Endothelial cell of umbilical vein (primary cell): ENCODE measurements at regions not wholly inside any gene's neighbourhood (a gene's known extent, or its start where the extent isn't known, plus 50 kb on each side); places are given as distances from the start of the nearest gene placed in this dataset.

ENCODE experiments used
- BruUV-seq: library from RNA; stranded (reverse); fragments of 400-500 nt; replicated peaks from 2 replicates; lab custom pipeline; 2021; lab: Mats Ljungman, UMichigan
- CTCF ChIA-PET: fragments of 300-600, 350-600 bp; sonication (Branson Sonifier 250); formaldehyde crosslinking; loops from one replicate; lab custom pipeline; 2021; ENCODE audit warnings: antibody characterized with exemption, inconsistent platforms; lab: Charles Lee
- POLR2A ChIA-PET: fragments of 300-600, 350-600 bp; sonication (Branson Sonifier 250); formaldehyde crosslinking; loops from one replicate; lab custom pipeline; 2021; ENCODE audit warnings: antibody characterized with exemption, inconsistent platforms; lab: Charles Lee
- DNase-seq: peaks from one replicate; pipeline ENCODE4 v3.0.0-alpha.2; 2011; ENCODE audit warnings: low read depth, low spot score
- FAIRE-seq: peaks from 2 replicates; lab custom pipeline; 2011; peaks lifted over from hg19 to GRCh38; lab: Jason Lieb, UNC
- H2AFZ ChIP-seq: 2 replicates; pipeline ENCODE4 v1.6.0; 2012; ENCODE audit warnings: low read depth, low read length, control low read depth, inconsistent platforms
- H3K27ac ChIP-seq: 2 replicates; pipeline ENCODE4 v1.5.1; 2011; ENCODE audit warnings: low read depth, mild to moderate bottlenecking, control low read depth, low read length, moderate library complexity; ENCODE audit not compliant: insufficient read depth
- H3K27me3 ChIP-seq, 2 experiments: 2 replicates each; pipeline versions ENCODE4 v1.6.0 to v1.6.1; 2011; ENCODE audit warnings: low read length in 2 of 2, mixed read lengths in 1 of 2; ENCODE audit not compliant: control insufficient read depth in 2 of 2, insufficient read depth in 2 of 2
- H3K36me3 ChIP-seq, 2 experiments: 2 replicates in 1 of 2; 3 replicates in 1 of 2; pipeline ENCODE4 v1.5.1; 2011; ENCODE audit warnings: low read length in 2 of 2, mild to moderate bottlenecking in 1 of 2, moderate library complexity in 1 of 2; ENCODE audit not compliant: control insufficient read depth in 2 of 2, insufficient read depth in 2 of 2; ENCODE audit errors: extremely low read depth in 1 of 2
- H3K4me1 ChIP-seq: 3 replicates; pipeline ENCODE4 v1.5.1; 2011; ENCODE audit warnings: mild to moderate bottlenecking, low read length; ENCODE audit not compliant: control insufficient read depth, insufficient read depth; ENCODE audit errors: extremely low read depth
- H3K4me2 ChIP-seq: 2 replicates; pipeline ENCODE4 v1.6.1; 2011; ENCODE audit warnings: low read length, control low read depth, mixed read lengths; ENCODE audit not compliant: insufficient read depth
- H3K4me3 ChIP-seq, 3 experiments: fragments of 200-600 bp in 1 of 3; sonication (generic), shearing (Covaris generic) in 1 of 3; replicated peaks in 1 of 3; 2 replicates each; pipeline ENCODE4 v1.5.1; 2011 to 2016; ENCODE audit warnings: control low read depth in 3 of 3, low read length in 3 of 3, mild to moderate bottlenecking in 2 of 3, inconsistent platforms in 1 of 3, low read depth in 1 of 3, moderate library complexity in 1 of 3; ENCODE audit not compliant: insufficient read depth in 1 of 3
- H3K79me2 ChIP-seq: 2 replicates; pipeline ENCODE4 v1.6.0; 2012; ENCODE audit warnings: low read length, inconsistent platforms; ENCODE audit not compliant: control insufficient read depth, insufficient read depth
- H3K9ac ChIP-seq: replicated peaks from 2 replicates; pipeline ENCODE3; 2011; ENCODE audit warnings: low read length, control low read depth; ENCODE audit not compliant: insufficient read depth; ENCODE audit errors: extremely low read depth
- H3K9me1 ChIP-seq: replicated peaks from 3 replicates; pipeline ENCODE4 v1.6.0; 2011; ENCODE audit warnings: mild to moderate bottlenecking, low read length; ENCODE audit not compliant: control insufficient read depth, insufficient read depth; ENCODE audit errors: extremely low read depth
- H3K9me3 ChIP-seq: replicated peaks from 2 replicates; pipeline ENCODE4 v1.5.1; 2012; ENCODE audit warnings: low read length, inconsistent platforms; ENCODE audit not compliant: control insufficient read depth, insufficient read depth
- H4K20me1 ChIP-seq: replicated peaks from 2 replicates; pipeline ENCODE3; 2011; ENCODE audit warnings: mild to moderate bottlenecking, low read length; ENCODE audit not compliant: control insufficient read depth, insufficient read depth; ENCODE audit errors: extremely low read depth
- CTCF ChIP-seq, 2 donors: IDR thresholded peaks; 1 replicate in 1 of 2; 2 replicates in 1 of 2; pipeline ENCODE4 v1.5.1; 2011; ENCODE audit warnings: low read length in 2 of 2, mild to moderate bottlenecking in 2 of 2, moderate library complexity in 2 of 2, control low read depth in 1 of 2, inconsistent platforms in 1 of 2, low read depth in 1 of 2; ENCODE audit not compliant: insufficient read depth in 1 of 2; ENCODE audit errors: extremely low read depth in 1 of 2
- EZH2 ChIP-seq: IDR thresholded peaks from 2 replicates; pipeline ENCODE4 v1.6.1; 2012; ENCODE audit warnings: borderline replicate concordance, low read depth, mild to moderate bottlenecking, moderate library complexity, low read length, inconsistent platforms; ENCODE audit not compliant: severe bottlenecking
- FOS ChIP-seq: IDR thresholded peaks from 2 replicates; pipeline ENCODE4 v1.6.1; 2011; ENCODE audit warnings: mild to moderate bottlenecking, low read length, moderate library complexity, borderline replicate concordance; ENCODE audit not compliant: insufficient read depth
- GATA2 ChIP-seq: IDR thresholded peaks from 2 replicates; pipeline ENCODE4 v1.7.0; 2011; ENCODE audit warnings: low read depth, mild to moderate bottlenecking, moderate library complexity, mixed read lengths, low read length; ENCODE audit not compliant: insufficient read length, insufficient read depth
- JUN ChIP-seq: IDR thresholded peaks from 2 replicates; pipeline ENCODE4 v1.6.1; 2011; ENCODE audit warnings: borderline replicate concordance, low read depth; ENCODE audit not compliant: insufficient read length, insufficient read depth
- MAX ChIP-seq: IDR thresholded peaks from 2 replicates; pipeline ENCODE4 v1.6.1; 2011; ENCODE audit not compliant: insufficient read depth, insufficient read length
- MYC ChIP-seq: IDR thresholded peaks from one replicate; pipeline ENCODE4 v1.6.1; 2011; ENCODE audit warnings: mild to moderate bottlenecking, low read depth, low read length
- POLR2A ChIP-seq: IDR thresholded peaks from 2 replicates; pipeline ENCODE4 v1.6.1; 2012; ENCODE audit warnings: low read depth, mild to moderate bottlenecking, control low read depth, low read length
- POLR2AphosphoS5 ChIP-seq: IDR thresholded peaks from 2 replicates; pipeline ENCODE4 v1.6.1; 2012; ENCODE audit warnings: low read depth, mild to moderate bottlenecking, control low read depth, low read length, moderate library complexity; ENCODE audit not compliant: insufficient read depth
- dilution Hi-C: fragments of 300-500 bp; cut with MboI; formaldehyde crosslinking; loops from one replicate; pipeline ENCODE4 v1.15.0; 2019; ENCODE audit warnings: low sequenced_read_pairs; ENCODE audit not compliant: extremely low pct_ligation_motif_present
- intact Hi-C: fragments of 100-400 bp; cut with micrococcal nuclease; formaldehyde crosslinking; loops from one replicate; pipeline ENCODE4 v1.10.0; 2022

GRCh38 chr13:106177146-106177545 is 358.3 kb downstream of the EFNB2 start:
- Histone ChIP-seq H3K27me3 (no peaks in the 10 kb centered on the region), H4K20me1 (no peaks in the 10 kb centered on the region), H3K9me1 (no peaks in the 10 kb centered on the region), H3K36me3 (no peaks in the 10 kb centered on the region), H3K9ac (no peak overlapping the region), H3K79me2 (no peaks in the 10 kb centered on the region), H3K4me2 (no peak overlapping the region), H2AFZ (no peak overlapping the region), H3K27ac (no peak overlapping the region), H3K4me3 (no peak overlapping the region), H3K4me1 (no peaks in the 10 kb centered on the region), H3K9me3 (no peaks in the 10 kb centered on the region)
- intact Hi-C loops (no loop called here), dilution Hi-C loops (no loop called here)
- ChIA-PET CTCF (no interaction called here), POLR2A (no interaction called here)
- TF ChIP-seq MAX (no peak), GATA2 (no peak), CTCF (IDR thresholded peaks at IDR 0.05; ENCODE audit: extremely low read depth in 1 of 2, insufficient read depth in 1 of 2, low read depth in 1 of 2, low read length in 2 of 2) (no peak), POLR2AphosphoS5 (no peak), POLR2A (no peak), JUN (no peak), MYC (no peak), EZH2 (no peak), FOS (no peak)
- no peak for DNase-seq
- FAIRE-seq: no peak
- no TSS peak for BruUV-seq
